GM19351 (cell line): ENCODE measurements at regions not wholly inside any gene's neighbourhood (a gene's known extent, or its start where the extent isn't known, plus 50 kb on each side); places are given as distances from the start of the nearest gene placed in this dataset.

Experiments
- ATAC-seq: cut with Tn5 transposase; IDR thresholded peaks from one replicate; pipeline ENCODE4 v1.9.1; 2021; ENCODE audit warnings: mild to moderate bottlenecking, moderate library complexity; ENCODE audit not compliant: unreplicated experiment

- no peak for ATAC-seq
Measured at GRCh38 chr11:128407962-128408361, 179.4 kb downstream of the ETS1 start.

GRCh38 chr11:128405714-128406662, 181.4 kb downstream of the ETS1 start:
- ATAC-seq = peak; percentile 69

- ATAC-seq = no peak
Measured at GRCh38 chr11:128405112-128405511, 182.2 kb downstream of the ETS1 start.

GRCh38 chr11:128404437-128404836, 182.9 kb downstream of the ETS1 start:
- ATAC-seq = no peak

- no peak for ATAC-seq
Measured at GRCh38 chr11:128400382-128401203, 186.8 kb downstream of the ETS1 start.

GRCh38 chr11:128399251-128400121, 187.9 kb downstream of the ETS1 start:
- peak; percentile 82 for ATAC-seq

- peak; percentile 42 for ATAC-seq
Measured at GRCh38 chr11:128398517-128399250, 188.7 kb downstream of the ETS1 start.

GRCh38 chr11:128397362-128397761, 190.0 kb downstream of the ETS1 start:
- ATAC-seq = no peak

- ATAC-seq = no peak
Measured at GRCh38 chr11:128394431-128395089, 192.8 kb downstream of the ETS1 start.

GRCh38 chr11:128392259-128392658, 195.1 kb downstream of the ETS1 start:
- no peak for ATAC-seq

- no peak for ATAC-seq
Measured at GRCh38 chr11:128391811-128392210, 195.5 kb downstream of the ETS1 start.

GRCh38 chr11:128390246-128390645, 197.1 kb downstream of the ETS1 start:
- ATAC-seq = no peak

GRCh38 chr11:128389461-128389976, 197.8 kb downstream of the ETS1 start:
- no peak for ATAC-seq

- ATAC-seq = no peak
Measured at GRCh38 chr11:128388206-128388815, 199.0 kb downstream of the ETS1 start.

- no peak for ATAC-seq
Measured at GRCh38 chr11:128379587-128380580, 207.5 kb downstream of the ETS1 start.

GRCh38 chr11:128375961-128376360, 211.4 kb downstream of the ETS1 start:
- ATAC-seq = no peak

- ATAC-seq = no peak
Measured at GRCh38 chr11:128374026-128374425, 213.3 kb downstream of the ETS1 start.

GRCh38 chr11:128372977-128373376, 214.4 kb downstream of the ETS1 start:
- no peak for ATAC-seq
